Fibroblast of mammary gland (primary cell): ENCODE measurements at regions not wholly inside any gene's neighbourhood (a gene's known extent, or its start where the extent isn't known, plus 50 kb on each side); places are given as distances from the start of the nearest gene placed in this dataset.

Experiments used
- DNase-seq: peaks from one replicate; pipeline ENCODE4 v3.0.0-alpha.2; 2010; ENCODE audit warnings: low read depth
- H3K4me3 ChIP-seq: 2 replicates; pipeline ENCODE4 v1.5.1; 2011; ENCODE audit warnings: low read depth, mild to moderate bottlenecking, low read length, moderate library complexity; ENCODE audit not compliant: control insufficient read depth
- TF ChIP-seq, protein P1 (sequence below): conservative IDR thresholded peaks from 2 replicates; pipeline ENCODE4 v1.5.1; 2011; ENCODE audit warnings: low read depth, low read length, inconsistent platforms; ENCODE audit not compliant: control insufficient read depth, insufficient read depth

DNA sequence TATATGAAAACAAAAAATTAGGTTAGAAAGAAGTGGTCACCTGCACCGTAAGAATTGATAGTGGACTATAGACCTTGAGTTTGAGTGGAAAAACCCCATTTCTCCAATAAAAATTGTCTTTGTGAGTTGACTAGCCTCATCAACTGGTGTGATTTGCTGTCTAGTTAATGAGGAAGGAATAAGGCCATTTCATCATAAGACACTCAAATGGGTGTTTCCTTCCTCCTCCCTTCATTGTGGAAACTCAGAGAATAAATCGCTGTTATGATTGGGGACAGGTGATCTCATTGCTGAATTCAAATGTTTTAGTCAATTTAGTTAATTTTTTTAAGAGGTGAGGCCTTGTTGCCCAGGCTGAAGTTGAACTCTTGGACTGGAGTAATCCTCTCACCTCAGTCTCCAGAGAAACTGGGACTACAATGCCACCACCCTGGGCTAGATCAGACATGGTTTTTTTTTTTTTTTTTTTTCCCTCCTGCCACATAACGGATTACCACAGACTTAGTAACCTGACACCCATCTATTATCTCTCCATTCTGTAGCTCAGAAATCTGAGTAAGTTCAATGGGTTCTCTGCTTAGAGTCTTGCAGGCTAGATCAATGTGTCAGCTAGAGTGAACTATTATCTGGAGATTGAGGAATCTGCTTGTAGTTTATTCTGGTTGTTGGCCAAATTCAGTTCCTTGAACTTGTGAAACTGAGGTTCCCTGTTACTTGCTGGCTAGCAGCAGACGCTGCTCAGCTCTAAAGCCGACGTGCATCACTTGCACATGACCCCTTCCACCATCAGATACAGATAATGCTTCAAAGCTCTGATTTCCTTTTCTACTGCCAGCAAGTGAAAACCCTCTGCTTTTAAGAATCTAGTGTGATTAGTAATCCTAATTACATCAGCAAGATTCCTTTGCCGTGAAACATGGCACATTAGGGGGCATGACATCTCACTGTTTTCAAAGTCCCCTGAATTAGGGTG, 663.8 kb upstream of the CDH9 start:
- no peak overlapping the region for H3K4me3 ChIP-seq
- peak; percentile 48 for DNase-seq
- TF ChIP-seq, protein P1, sequence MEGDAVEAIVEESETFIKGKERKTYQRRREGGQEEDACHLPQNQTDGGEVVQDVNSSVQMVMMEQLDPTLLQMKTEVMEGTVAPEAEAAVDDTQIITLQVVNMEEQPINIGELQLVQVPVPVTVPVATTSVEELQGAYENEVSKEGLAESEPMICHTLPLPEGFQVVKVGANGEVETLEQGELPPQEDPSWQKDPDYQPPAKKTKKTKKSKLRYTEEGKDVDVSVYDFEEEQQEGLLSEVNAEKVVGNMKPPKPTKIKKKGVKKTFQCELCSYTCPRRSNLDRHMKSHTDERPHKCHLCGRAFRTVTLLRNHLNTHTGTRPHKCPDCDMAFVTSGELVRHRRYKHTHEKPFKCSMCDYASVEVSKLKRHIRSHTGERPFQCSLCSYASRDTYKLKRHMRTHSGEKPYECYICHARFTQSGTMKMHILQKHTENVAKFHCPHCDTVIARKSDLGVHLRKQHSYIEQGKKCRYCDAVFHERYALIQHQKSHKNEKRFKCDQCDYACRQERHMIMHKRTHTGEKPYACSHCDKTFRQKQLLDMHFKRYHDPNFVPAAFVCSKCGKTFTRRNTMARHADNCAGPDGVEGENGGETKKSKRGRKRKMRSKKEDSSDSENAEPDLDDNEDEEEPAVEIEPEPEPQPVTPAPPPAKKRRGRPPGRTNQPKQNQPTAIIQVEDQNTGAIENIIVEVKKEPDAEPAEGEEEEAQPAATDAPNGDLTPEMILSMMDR, result no peak

DNA sequence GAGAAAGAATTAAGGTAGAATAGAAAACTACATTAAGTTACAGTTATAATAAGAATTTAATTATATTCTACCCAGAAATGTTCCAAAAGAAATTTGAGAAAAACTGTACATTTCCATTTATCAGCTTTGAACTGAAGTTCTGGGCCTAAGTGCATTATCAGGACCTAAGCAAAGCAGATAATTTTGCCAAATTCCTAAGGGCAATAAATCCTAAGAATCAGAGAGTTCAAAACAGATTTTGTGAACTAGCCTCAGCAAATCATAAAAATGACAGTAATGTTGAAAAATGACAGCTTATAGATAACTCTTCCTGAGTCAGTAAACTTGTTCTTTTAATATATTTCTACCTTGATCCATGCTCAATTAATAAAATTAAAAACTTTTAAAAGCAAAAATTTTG, 662.1 kb upstream of the CDH9 start:
- H3K4me3 ChIP-seq, result no peak overlapping the region
- no peak for DNase-seq
- TF ChIP-seq, protein P1, result no peak

DNA sequence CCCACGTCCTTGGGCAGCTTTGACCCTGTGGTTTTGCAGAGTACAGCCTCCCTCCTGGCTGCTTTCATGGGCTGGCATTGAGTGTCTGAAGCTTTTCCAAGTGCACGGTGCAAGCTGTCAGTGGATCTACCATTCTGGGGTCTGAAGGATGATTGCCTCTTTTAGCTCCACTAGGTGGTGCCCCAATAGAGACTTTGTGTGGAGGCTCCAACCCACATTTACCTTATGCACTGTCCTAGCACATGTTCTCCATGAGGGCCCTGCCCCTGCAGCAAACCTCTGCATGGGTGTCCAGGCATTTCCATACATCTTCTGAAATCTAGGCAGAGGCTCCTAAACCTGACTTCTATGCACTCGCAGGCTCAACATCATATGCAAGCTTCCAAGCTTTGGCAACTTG, 644.2 kb upstream of the CDH9 start:
- no peak for DNase-seq
- no peak overlapping the region for H3K4me3 ChIP-seq
- TF ChIP-seq, protein P1, result no peak

DNA sequence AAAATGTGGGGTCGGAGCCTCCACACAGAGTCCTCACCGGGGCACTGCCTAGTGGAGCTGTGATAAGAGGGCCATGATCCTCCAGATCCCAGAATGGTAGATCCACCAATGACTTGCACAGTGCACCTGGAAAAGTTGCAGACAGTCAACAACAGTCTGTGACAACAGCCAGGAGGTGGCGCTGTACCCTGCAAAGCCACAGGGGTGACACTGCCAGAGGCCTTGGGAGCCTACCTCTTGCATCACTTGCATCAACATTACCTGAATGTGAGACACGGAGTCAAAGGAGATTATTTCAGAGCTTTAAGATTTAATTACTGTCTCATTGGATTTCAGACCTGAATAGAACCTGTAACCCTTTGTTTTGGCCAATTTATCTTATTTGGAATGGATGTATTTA, 614.1 kb upstream of the CDH9 start:
- no peak for DNase-seq
- TF ChIP-seq, protein P1, result no peak
- H3K4me3 ChIP-seq, result no peak overlapping the region

DNA sequence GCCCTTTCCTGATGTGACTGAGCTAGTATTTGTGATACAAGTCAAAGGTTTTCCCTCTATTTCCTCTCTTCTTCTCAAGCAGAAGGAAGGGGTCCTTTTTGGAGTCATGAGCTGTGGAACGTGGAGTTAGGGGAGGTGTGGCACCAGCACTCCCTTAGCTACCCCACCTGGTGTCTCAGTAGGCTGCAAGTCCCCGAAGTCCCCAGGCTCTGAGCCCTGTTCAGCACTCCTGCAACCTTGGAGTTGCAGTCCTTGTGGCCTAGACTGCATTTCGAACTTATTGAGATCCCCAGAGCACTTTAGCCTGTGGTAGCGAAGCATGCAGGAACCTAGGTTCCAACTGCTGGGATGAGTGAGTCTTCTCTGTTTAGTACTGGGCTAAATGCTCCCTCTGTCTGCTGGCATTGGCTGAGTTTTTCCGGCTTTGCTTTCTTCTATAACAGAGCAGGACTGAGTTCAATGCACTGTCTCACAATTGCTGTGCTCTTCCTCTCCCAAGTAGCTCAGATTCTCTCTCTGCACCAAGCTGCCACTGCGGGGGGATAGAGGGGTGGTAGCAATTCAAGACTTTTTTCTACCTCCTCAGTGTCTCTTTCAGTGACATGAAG, 600.7 kb upstream of the CDH9 start:
- TF ChIP-seq, protein P1, result no peak
- no peak for DNase-seq
- H3K4me3 ChIP-seq, result no peak overlapping the region

DNA sequence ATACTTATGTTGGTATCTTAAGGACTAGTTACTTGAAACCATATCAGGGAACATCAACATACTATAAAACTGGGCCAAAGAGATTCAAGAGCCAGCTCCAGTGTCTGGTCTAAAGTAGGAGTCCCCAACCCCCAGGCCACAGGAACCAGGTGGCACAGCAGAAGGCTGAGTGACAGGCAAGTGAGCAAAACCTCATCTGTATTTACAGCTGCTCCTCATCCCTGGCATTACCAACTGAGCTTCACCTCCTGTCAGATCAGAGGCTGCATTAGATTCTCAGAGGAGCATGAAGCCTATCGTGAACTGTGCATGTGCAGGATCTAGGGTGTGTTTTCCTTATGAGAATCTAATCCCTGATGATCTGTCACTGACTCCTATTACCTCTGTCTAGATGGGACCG, 581.6 kb upstream of the CDH9 start:
- H3K4me3 ChIP-seq, result no peak overlapping the region
- no peak for DNase-seq
- TF ChIP-seq, protein P1, result no peak
